Middle frontal gyrus (tissue), 1 donor: ENCODE measurements at regions not wholly inside any gene's neighbourhood (a gene's known extent, or its start where the extent isn't known, plus 50 kb on each side); places are given as distances from the start of the nearest gene placed in this dataset.
"Not testable (repeated sequence)": the region's sequence is repeated elsewhere in the genome, so short reads cannot be mapped to it uniquely, and the experiment has no call there.

ENCODE experiments used
- DNase-seq: peaks from one replicate; pipeline ENCODE4 v3.0.0-alpha.2; 2015; ENCODE audit warnings: low spot score; ENCODE audit errors: extremely low spot score

DNA sequence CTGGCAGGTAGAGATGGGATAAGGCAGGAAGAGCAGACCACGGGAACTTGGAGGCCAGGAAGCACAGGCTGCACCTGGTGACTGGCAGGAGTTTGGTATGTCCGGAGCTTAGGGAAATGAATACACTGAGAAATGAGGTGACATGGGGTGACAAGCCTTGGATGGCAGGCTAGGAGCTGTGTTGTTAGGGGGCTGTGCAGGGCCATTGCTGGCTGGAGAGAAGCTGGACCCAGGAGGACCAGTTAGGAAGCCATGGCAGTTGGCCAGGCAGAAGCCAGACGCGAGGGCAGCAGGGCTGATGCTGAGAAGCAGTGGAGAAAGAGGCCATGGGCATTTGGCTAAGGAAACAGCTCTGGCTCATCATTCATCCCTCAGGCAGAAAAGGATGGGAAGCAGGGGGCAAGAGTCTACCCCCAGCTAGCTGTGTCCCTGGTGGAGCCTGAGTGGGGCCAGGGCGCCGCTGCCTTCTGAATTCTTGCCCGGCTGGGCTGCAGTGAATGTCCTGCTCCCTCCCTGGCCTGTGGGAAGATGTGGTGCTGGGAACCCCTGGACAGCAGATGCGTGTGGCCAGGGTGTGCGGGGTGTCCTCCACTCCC lies 255.8 kb downstream of the FAM43A start:
- DNase-seq: no peak

DNA sequence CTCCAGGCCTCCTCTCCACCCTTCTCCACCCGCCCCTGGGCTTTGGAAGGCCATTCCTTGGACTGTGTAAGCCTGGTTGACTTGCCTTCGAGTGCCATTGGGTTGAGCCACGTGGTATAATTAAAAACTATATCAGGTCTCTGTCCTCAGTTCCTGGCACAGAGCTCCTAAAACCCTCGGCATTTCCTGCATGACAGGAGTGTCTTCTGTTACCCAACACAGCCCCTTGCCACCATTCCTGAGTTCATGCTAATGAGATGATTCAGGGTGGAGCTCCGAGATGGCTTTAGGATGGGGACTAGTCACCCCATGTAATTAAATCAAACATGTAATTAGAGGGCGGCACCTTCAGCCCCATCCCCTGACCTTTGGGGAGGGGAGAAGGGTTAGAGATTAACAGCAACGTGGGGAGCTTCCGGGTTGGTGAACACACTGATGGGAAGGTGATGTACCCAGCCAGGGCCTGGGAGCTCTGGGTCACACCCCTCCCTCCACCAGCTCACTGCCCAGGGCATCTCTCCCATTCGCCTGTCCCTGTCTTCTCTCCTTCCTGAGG lies 256.4 kb downstream of the FAM43A start:
- DNase-seq: no peak

DNA sequence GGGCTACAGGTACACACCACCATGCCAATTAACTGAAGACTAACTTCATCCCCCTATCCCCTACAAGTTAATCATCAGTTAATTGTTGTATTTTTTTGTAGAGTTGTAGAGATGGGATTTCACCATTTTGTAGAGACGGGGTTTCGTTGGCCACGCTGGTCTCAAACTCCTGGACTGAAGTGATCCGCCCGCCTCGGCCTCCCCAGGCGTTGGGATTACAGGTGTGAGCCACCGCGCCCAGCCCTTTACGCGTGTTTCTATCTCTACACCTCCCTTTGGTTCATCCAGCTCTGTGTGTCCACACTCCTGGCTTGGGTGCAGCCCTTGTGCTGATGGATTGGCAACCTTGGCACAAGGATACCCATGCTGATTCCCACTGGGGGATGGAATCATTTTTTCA lies 258.8 kb downstream of the FAM43A start:
- no peak for DNase-seq

DNA sequence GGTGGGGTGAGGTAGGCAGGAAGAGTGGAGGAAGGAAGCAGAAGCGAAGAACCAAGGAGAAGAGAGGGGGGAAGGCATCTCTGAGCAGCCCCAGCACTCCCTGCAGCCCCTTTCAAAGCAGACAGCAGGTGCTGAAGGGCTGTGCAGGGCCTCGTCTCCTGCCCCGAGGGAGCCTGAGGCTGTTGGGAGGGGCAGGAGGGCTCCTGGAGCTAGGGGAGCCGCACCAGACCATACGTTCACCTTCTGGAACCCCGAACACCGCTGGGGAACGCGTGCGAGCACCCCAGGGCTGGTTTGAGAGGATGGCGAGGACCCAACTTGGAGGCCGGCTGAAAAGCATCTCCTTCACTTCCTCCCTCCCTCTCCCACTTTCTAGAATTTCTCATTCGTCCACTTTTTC lies 259.8 kb downstream of the FAM43A start:
- DNase-seq: no peak

DNA sequence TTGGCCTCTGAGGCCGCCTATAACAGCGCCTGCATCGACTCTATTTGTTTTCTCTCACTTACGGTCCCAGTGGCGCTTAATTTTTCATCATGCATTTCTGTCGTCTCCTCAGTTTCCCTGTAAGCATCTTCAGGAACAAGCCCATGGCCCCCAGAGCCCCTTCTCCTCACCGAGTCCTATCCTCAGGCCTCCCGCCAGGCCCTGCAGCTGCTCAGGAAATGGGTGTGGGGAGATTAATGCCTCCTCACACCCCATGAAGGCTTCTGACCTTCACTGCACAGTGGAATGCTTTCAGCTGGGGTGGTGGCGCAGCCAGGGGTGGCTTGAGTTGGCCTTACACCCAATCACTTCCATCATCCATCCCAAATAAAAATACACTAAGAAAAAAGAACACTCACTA lies 260.4 kb downstream of the FAM43A start:
- DNase-seq: no peak

DNA sequence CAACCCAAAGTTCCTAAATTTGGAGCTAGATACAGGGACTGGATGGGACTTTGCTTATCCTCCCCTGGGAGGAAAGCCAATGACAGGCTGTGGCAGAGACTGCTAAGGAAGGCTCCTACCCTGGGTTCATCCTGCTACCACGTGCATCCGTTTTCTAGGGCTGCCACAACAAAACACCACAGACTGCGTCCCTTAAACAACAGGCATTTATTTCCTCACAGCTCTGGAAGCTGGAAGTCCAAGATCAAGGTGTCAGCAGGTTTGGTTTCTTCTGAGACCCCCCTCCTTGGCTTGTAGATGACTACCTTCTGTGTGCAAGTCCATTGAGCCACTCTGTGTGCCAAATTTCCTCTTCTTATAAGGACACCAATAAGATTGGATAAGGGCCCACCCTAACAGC lies 263.9 kb downstream of the FAM43A start:
- DNase-seq: no peak

DNA sequence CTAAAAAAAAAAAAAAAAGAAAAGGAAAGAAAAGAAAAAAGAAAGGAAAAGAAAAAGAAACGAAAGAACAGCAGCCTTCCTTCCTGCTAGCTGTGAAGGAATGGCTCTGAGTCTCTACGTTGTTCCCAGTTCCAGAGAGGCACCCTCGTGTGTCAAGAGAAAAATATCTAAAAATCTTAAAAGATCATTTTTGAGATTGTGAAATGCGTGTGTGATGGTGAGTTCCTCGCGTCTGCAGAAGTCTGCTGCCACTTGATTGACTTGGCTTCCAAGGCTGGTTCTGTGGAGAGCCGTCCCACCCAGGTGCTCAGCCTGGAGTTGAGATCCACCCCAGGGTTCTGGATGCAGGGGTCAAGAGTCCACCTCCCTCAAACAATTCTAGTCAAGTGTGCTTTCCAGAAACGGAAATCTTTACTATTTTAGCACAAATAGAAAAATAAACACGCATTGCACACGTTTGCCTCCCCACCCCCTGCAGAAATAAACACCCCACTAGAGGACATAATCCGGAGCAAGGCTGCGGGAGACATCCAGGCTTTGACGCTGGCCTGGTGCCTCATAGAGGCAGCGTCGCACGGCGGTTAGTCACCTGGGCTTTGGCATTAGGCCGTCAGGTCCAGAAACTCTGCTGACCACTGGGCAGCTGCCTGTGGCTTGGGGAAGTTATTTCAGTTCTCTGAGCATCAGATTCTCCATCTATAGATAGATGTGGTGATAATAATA lies 265.4 kb downstream of the FAM43A start:
- DNase-seq: no peak

DNA sequence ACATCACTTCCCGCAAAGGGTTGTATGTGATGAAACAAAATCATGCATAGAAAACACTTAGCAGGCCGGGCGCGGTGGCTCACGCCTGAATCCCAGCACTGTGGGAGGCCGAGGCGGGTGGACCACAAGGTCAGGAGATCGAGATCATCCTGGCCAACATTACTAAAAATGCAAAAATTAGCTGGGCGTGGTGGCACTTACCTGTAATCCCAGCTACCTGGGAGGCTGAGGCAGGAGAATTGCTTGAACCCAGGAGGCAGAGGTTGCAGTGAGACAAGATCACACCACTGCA lies 265.9 kb downstream of the FAM43A start:
- DNase-seq: not testable (repeated sequence)

DNA sequence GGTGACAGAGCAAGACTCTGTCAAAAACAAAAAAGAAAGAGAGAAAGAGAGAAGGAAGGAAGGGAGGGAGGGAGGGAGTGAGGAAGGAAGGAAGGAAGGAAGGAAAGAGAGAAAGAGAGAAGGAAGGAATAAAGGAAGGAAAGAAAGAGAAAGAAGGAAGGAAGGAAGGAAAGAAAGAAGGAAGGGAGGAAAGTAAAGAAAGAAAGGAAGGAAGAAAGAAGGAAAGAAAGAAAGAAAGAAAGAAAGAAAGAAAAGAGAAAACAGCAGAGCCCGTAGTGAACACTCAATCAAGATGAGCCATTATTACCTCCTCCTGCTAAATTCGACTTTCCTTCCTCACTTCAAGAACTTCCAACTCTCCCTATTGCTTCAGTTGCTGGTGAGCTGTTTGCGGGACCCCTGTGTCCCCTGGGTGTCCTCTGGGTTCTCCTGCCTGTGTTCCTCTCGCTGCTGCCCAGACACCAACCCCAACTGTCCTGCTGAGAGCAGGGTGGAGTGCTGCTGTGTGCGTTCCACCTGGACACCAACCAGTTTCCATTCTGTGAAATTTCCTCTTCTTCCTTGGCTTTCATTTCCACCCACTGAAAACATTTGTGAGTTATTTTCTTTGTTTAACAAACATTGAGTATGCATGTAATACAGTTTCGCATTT lies 266.4 kb downstream of the FAM43A start:
- DNase-seq: no peak

DNA sequence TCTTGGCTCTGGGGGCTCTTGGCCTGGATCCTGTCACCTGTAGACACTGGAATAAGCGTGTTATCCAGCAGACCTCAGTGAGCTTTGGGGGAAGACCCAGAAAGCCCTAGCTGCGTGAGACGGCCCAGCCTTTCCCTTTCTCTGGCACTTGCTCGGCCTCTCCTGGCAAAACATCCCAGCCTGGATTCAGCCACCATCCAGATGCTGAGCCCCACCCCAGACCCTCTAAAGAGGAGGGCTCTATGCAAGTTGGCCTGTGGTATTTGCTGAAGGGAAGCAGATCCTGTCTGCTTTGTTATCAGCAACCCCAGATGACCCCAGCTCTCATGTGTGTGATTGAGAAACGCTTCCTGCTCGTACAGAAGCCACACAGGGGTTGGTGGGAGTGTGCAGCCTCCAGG lies 267.2 kb downstream of the FAM43A start:
- DNase-seq: no peak

DNA sequence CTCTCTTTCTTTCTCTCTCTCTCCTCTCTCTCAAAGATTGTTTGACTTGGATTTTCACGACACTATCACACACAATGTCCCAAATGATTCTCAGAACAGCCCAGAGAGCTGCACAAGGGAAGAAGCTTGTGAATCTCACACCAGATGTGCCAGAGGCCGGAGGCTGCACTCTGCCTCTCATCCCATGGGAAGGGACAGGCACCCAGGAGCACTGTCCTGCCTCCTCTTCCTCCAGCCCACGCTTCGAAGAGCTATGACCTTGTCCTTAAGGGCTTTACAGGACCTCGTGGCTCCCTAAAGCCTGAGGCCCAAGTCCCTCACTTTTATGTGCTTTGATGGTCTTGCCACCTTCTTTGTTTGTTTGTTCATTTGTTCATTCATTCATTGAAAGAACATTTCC lies 267.6 kb downstream of the FAM43A start:
- no peak for DNase-seq

DNA sequence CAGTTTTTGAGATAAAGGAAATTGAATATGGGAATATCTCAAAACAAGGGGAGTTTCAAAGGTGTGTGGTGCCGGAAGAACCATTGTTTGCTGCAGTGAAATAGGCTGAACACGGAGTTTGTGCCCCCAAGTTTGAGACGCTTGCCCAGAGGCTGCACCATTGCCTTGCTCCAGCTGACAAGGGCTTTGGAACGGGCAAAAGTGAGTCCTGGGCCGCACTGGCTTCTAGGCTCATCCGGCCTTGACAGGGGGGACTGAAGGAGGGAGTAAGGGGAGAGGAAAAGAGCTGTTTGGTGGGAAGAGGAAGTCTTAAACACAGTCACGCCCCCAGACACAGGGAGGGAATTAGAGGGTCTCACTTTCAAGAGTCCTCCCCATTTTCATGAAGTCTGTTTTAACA lies 269.9 kb downstream of the FAM43A start:
- no peak for DNase-seq

DNA sequence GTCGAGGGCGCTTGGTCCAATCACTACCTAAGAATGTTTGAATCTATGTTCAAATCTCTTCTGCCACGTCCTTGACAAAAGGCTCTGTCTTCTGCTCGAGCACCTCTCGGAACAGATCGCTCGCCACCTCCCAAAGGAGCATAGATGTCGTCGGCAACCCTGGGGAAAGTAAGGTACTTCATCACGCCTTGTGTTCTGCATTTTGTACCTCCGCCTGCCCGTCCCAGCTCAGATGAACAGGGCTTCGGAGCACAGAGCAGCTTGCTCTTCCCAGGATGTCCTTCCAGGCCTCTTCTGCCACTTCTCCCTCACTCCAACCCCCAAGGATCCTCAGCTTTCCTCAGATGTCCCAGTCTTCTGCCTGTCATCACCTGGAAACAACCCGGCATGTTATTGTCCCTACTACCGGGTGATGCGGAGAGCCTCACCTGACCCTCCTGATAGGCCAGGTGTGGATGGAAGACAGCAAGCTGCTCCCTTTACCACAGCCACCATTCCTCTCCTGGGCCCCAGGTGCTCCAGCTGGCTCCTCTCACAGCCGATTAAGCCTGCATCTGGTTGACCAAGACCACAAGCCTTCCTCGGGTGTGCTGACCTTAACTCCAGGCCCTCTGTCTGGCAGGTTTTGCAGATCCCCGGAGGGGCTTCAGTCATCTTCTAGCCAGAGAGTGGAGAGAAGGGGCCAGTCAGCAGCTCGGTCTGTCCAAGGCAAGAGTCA lies 270.5 kb downstream of the FAM43A start:
- no peak for DNase-seq

DNA sequence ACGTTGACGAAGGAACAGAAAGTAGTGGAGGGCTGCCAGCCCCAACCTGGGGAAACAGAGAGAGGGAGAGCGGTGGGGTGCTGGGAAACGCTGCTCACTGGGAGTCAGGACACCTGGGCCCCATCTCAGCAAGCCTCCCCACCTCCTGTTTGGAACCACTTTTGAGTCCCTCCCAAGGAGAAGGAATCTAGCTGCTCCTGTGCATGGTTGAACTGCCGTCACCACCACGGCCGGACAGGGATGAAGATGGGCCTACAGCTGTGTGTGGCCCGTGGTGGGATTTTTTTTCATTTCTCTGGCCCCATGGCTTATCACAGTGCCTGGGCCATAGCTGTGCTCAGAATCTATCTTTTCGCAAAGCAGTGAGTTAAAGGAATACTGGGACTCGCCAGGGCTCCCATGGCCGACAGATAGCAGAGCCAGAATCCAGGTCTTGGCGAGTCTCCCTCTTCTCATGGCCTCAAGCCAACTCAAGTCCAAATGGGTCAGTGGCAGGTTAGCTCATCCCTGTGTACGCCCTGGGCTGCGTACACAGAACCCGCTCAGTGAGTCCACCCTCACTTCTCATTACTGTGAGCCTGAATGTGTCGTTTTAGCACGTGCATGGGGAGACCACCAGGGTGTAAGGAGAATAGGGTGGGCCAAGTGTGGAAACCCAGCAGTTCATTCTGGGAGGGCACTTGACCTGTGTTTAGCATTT lies 271.2 kb downstream of the FAM43A start:
- DNase-seq: no peak

DNA sequence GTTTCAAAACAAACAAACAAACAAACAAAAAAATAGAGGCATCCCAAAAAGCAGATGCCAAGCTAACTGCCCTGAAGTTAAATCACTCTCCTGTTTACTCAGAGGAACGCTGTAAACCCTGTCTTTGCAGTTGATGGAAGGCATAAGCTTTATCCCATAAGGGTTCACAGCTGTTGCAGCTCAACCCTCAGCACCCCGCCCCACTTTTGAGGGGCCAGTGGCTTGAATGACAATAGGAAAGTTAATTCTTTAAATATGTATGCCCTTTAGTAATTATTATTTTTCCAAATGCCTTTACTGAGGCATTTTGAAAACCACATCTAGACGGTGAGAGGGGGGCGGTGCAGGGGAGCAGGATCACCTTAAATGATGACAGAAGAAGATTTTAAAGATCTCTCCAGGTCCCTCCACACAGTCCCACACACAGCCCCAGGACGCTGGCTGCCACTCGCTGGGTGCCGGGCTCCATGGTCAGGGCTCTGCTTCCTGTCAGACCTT lies 272.1 kb downstream of the FAM43A start:
- DNase-seq: no peak

DNA sequence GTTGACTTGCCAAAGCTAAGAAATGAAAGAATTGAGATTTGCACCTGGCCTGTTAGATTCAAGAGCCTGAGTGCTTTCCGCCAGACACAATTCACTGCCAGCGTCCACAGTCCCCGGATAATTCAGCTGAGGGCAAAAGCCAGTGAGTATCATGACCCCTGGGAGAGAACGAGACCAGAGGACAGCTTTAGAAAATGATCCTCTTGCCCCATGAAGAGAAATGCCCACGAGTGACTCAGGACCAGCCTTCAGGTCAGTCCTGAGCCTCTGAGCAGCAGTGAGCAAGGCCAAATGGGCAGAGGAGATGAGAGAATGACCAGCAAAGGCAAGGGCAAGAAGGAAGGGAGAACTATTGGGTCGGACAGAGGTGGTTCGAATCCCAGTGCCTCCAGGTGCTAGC lies 273.5 kb downstream of the FAM43A start:
- DNase-seq: no peak

DNA sequence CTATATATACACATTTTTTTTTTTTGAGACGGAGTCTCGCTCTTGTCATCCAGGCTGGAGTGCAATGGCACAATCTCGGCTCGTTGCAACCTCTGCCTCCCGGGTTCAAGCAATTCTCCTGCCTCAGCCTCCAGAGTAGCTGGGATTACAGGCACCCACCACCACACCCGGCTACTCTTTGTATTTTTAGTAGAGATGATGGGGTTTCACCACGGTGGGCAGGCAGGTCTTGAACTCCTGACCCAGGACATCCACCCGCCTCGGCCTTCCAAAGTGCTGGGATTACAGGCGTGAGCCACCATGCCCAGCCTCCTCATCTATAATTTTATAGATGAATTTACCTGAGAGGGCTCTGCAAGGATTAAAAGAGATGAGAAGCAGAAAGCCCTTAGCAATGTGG lies 274.0 kb downstream of the FAM43A start:
- not testable (repeated sequence) for DNase-seq

DNA sequence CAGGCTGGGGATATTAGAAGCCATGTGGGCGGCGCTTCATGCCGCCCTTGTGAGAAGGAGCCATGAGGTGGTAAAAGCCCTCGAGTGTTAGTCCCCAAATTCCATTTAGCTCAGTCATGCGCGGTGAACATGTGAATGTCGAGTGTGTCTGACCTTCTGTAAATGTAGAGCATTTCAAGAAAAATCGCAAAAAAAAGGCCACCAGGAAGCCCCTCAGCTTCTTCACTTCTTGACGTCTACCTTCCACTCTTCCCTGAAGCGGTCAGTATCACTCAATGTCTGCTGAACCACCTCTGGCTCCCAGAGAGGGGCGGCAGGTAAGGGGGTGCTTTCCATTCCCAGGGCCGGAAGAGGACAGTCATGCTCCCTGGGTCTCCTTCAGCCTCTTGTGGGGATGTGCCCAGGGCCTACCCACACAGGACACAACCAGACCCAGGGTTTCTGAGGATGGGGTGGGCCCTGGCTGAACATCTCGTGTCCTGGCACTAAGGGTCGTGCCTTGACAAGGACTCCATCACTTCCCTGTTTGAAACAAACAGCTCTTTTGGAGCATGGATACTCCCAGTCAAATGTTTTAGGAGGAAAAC lies 274.9 kb downstream of the FAM43A start:
- no peak for DNase-seq

DNA sequence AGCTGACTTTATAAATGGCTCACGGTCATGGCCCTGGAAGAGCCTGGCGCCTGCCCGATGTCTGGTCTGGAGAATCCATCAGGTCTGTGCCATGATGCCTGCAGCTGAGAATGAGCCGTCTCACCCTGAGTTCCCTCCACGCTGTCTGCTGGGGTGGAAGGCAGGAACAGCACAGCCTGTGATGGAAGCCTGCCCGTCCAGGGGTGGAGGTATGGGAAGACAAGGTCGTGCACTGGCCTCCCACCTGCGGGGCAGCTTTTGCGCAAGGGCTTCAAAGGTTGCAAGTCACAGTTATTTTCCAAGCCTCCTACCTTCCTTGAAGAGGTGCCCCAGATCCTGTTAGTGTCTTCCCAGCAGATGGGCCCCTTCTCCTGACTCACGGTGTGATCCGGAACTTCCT lies 275.5 kb downstream of the FAM43A start:
- no peak for DNase-seq

DNA sequence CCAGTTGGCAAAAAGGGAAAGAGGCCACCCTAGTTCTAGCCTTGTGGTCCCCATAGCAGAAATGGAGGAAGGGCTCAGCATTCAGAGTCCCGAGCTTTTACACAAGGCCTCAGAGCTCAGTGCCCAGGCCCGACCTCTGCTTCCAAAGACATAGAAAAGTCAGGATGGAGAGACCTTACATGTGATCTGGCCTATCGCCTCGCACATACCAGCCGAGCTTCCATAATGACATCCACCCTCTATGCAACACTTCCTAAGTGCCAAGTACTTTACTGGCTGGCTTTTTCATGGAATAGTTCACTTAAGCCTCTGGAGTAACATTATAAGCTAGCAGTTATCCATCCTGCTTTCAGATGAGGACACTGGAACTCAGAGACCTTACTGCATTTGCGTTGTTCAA lies 275.9 kb downstream of the FAM43A start:
- no peak for DNase-seq

DNA sequence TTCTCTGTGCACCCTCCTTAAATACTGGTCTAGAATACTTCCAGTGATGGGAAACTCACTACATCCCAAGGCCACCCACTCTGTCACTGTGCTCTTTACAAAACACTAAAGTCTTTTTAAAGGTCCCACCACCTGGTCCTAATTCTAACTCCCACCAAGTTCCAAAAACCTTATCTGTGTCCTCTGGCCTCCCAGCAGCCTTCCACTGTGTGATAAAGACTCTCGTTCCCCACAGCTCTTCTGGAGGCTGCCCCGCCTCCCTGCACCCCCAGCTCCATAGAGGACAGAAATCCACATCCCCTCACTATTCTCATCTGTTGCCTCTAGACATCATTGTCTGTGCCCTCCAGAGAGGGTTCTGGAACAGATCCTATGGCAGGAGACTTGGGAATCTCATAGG lies 276.4 kb downstream of the FAM43A start:
- DNase-seq: no peak
